GM11168 (cell line): ENCODE measurements at regions not wholly inside any gene's neighbourhood (a gene's known extent, or its start where the extent isn't known, plus 50 kb on each side); places are given as distances from the start of the nearest gene placed in this dataset.

Source experiments
- in situ Hi-C: fragments of 300-500 bp; cut with MboI; formaldehyde crosslinking; loops from one replicate; pipeline ENCODE4 v1.12.0; 2022; ENCODE audit warnings: low sequenced_read_pairs; ENCODE audit not compliant: unreplicated experiment

- in situ Hi-C loops: no loop called here
Measured at GRCh38 chr2:41943159-41943558, 104.7 kb upstream of the PKDCC start.

- in situ Hi-C loops: no loop called here
Measured at GRCh38 chr2:41944220-41944880, 103.5 kb upstream of the PKDCC start.

GRCh38 chr2:41947701-41948396 is 100.0 kb upstream of the PKDCC start:
- in situ Hi-C loops: no loop called here

GRCh38 chr2:41948397-41948763 is 99.4 kb upstream of the PKDCC start:
- in situ Hi-C loops: no loop called here

- in situ Hi-C loops: no loop called here
Measured at GRCh38 chr2:41949091-41949882, 98.5 kb upstream of the PKDCC start.

- in situ Hi-C loops: no loop called here
Measured at GRCh38 chr2:41949883-41950665, 97.7 kb upstream of the PKDCC start.

GRCh38 chr2:41950666-41950960 is 97.2 kb upstream of the PKDCC start:
- in situ Hi-C loops: no loop called here

- in situ Hi-C loops: no loop called here
Measured at GRCh38 chr2:41954304-41955291, 93.2 kb upstream of the PKDCC start.

- in situ Hi-C loops: no loop called here
Measured at GRCh38 chr2:41955316-41956043, 92.3 kb upstream of the PKDCC start.

GRCh38 chr2:41957431-41957830 is 90.4 kb upstream of the PKDCC start:
- in situ Hi-C loops: no loop called here

- in situ Hi-C loops: no loop called here
Measured at GRCh38 chr2:41958251-41958650, 89.6 kb upstream of the PKDCC start.

- in situ Hi-C loops: no loop called here
Measured at GRCh38 chr2:41958775-41959174, 89.0 kb upstream of the PKDCC start.

GRCh38 chr2:41959760-41960159 is 88.1 kb upstream of the PKDCC start:
- in situ Hi-C loops: no loop called here

- in situ Hi-C loops: no loop called here
Measured at GRCh38 chr2:41962922-41963622, 84.7 kb upstream of the PKDCC start.

- in situ Hi-C loops: no loop called here
Measured at GRCh38 chr2:41963661-41964525, 83.9 kb upstream of the PKDCC start.

- in situ Hi-C loops: no loop called here
Measured at GRCh38 chr2:41965173-41965908, 82.5 kb upstream of the PKDCC start.

GRCh38 chr2:41965909-41966295 is 81.9 kb upstream of the PKDCC start:
- in situ Hi-C loops: no loop called here
